ENCODE measurements at regions not wholly inside any gene's neighbourhood (a gene's known extent, or its start where the extent isn't known, plus 50 kb on each side); places are given as distances from the start of the nearest gene placed in this dataset.

GRCh38 chr13:111937777-111938311 lies 129.1 kb upstream of the SOX1 start:
- DNase-seq (ENCODE audit: low spot score) (no peak), ATAC-seq (ENCODE audit: low FRiP score) (no peak)
- TF ChIP-seq, protein P1, sequence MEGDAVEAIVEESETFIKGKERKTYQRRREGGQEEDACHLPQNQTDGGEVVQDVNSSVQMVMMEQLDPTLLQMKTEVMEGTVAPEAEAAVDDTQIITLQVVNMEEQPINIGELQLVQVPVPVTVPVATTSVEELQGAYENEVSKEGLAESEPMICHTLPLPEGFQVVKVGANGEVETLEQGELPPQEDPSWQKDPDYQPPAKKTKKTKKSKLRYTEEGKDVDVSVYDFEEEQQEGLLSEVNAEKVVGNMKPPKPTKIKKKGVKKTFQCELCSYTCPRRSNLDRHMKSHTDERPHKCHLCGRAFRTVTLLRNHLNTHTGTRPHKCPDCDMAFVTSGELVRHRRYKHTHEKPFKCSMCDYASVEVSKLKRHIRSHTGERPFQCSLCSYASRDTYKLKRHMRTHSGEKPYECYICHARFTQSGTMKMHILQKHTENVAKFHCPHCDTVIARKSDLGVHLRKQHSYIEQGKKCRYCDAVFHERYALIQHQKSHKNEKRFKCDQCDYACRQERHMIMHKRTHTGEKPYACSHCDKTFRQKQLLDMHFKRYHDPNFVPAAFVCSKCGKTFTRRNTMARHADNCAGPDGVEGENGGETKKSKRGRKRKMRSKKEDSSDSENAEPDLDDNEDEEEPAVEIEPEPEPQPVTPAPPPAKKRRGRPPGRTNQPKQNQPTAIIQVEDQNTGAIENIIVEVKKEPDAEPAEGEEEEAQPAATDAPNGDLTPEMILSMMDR (IDR thresholded peaks at IDR 0.05), result no peak

- ATAC-seq (ENCODE audit: low FRiP score) (no peak), DNase-seq (ENCODE audit: low spot score) (no peak)
- TF ChIP-seq, protein P1 (IDR thresholded peaks at IDR 0.05), result no peak
Observed at GRCh38 chr13:111938741-111939665, 127.9 kb upstream of the SOX1 start.

GRCh38 chr13:111939666-111940278 lies 127.2 kb upstream of the SOX1 start:
- ATAC-seq (ENCODE audit: low FRiP score) (no peak), DNase-seq (ENCODE audit: low spot score) (no peak)
- TF ChIP-seq, protein P1 (IDR thresholded peaks at IDR 0.05), result no peak

DNA sequence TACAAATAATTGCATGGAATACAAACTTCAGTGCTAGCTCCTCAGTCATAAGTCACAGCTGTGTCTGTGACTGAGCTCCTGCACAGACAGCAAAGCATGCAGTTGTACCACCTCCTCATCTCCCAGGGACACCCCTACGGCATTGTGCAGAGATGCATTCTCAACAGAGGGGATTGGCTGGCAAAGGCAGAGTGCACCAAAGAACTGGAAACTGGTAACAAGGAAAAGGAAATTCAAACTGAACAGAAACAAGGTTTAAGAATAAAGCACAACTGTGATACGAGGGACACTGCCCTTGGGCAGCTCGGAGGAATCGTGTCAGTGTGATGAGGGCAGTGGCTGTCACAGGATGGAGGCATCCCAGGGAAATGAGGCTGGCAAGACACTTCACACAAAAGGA lies 126.1 kb upstream of the SOX1 start:
- ATAC-seq (ENCODE audit: low FRiP score) (no peak), DNase-seq (ENCODE audit: low spot score) (no peak)
- TF ChIP-seq, protein P1 (IDR thresholded peaks at IDR 0.05), result no peak

DNA sequence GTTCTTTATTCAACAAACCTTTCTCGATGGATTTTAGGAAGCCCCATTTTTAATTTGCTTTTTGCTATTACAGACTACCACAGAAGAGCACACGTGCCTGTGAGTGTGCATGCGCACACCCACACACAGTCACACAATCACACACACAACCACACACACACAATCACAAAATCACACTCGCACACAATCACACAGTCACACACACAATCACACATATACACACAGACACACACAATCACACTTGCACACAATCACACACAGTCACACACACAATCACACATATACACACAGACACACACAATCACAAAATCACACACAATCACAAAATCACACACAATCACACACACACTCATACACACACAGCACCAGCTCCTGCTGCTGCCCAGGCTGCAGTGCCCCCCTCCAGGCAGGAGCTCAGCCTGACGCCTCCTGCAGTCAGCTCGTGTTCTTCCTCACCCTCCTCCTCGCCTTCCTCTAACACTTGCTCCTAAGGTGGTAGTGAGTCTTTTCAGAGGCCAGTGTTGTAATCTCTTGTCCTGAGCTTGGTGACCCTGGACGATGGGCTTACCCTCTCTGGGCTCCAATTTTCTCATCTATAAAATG lies 125.0 kb upstream of the SOX1 start:
- DNase-seq (ENCODE audit: low spot score) (no peak), ATAC-seq (ENCODE audit: low FRiP score) (no peak)
- TF ChIP-seq, protein P1 (IDR thresholded peaks at IDR 0.05), result no peak

GRCh38 chr13:111943229-111943795 lies 123.6 kb upstream of the SOX1 start:
- ATAC-seq (ENCODE audit: low FRiP score) (no peak), DNase-seq (ENCODE audit: low spot score) (no peak)
- TF ChIP-seq, protein P1 (IDR thresholded peaks at IDR 0.05), result no peak
